ENCODE measurements at regions not wholly inside any gene's neighbourhood (a gene's known extent, or its start where the extent isn't known, plus 50 kb on each side); places are given as distances from the start of the nearest gene placed in this dataset.

- TF ChIP-seq, protein P1, sequence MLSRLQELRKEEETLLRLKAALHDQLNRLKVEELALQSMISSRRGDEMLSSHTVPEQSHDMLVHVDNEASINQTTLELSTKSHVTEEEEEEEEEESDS (CRISPR knock-in tag; IDR thresholded peaks at IDR 0.05): no peak
- TF ChIP-seq HCFC1 (IDR thresholded peaks at IDR 0.05; ENCODE audit: low read depth, low read length): no peak
Measured at GRCh38 chr2:196492946-196493345, 146.6 kb upstream of the CCDC150 start (continued).

- Histone ChIP-seq H2AFZ (ENCODE audit: low read depth, low read length) (no peak overlapping the region), H3K4me3 (no peak overlapping the region), H3K9me1 (ENCODE audit: control insufficient read depth, insufficient read depth, low read length) (no peaks in the 10 kb centered on the region), H3K36me3 (ENCODE audit: control insufficient read depth, insufficient read depth, low read length) (no peaks in the 10 kb centered on the region), H4K20me1 (replicated peaks; ENCODE audit: control insufficient read depth, insufficient read depth, low read length) (no peaks in the 10 kb centered on the region), H3K9me3 (replicated peaks; ENCODE audit: control insufficient read depth, insufficient read depth, low read depth, low read length) (no peaks in the 10 kb centered on the region; the same call in 1 of the 2 replicates), H3K4me2 (ENCODE audit: insufficient read depth, low read length) (no peak overlapping the region), H3K4me1 (replicated peaks in 1 of 2; ENCODE audit: control insufficient read depth in 2 of 2, insufficient read depth in 2 of 2, low read length in 2 of 2) (no peaks in the 10 kb centered on the region; a peak in 1 of 5 replicates), H3K27ac (ENCODE audit: extremely low read depth, low read depth, low read length) (no peak overlapping the region), H3K27me3 (ENCODE audit: control insufficient read depth in 2 of 2, insufficient read depth in 2 of 2, low read length in 2 of 2) (no peaks in the 10 kb centered on the region; a peak in 1 of 5 replicates), H3K9ac (ENCODE audit: insufficient read depth in 1 of 2, low read depth in 2 of 2, low read length in 2 of 2) (no peak overlapping the region), H3K79me2 (ENCODE audit: control insufficient read depth, insufficient read depth, low read length) (no peaks in the 10 kb centered on the region)
- ATAC-seq (no peak), DNase-seq (ENCODE audit: extremely low read depth in 1 of 4, low spot score in 3 of 4) (no peak), FAIRE-seq (no peak)
- POLR2A ChIA-PET: interaction anchor here (0.7 kb wide), 1 partner anchor 60 kb away, joined by 3 read pairs; no protein-coding TSS in a partner anchor
- in situ Hi-C loops (cut with MboI) (no loop called here), intact Hi-C loops (cut with micrococcal nuclease) (no loop called here)
- 3% methylated on average over 3 of the region's 3 CpGs for WGBS (ENCODE audit: insufficient coverage, low coverage, missing lambda C conversion rate)
- CTCF ChIA-PET (ENCODE audit: low intra/inter-chr PET ratio): no interaction called here
- no TSS peak for BruUV-seq (replicated peaks)
- TF ChIP-seq, protein P2, sequence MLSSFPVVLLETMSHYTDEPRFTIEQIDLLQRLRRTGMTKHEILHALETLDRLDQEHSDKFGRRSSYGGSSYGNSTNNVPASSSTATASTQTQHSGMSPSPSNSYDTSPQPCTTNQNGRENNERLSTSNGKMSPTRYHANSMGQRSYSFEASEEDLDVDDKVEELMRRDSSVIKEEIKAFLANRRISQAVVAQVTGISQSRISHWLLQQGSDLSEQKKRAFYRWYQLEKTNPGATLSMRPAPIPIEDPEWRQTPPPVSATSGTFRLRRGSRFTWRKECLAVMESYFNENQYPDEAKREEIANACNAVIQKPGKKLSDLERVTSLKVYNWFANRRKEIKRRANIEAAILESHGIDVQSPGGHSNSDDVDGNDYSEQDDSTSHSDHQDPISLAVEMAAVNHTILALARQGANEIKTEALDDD (IDR thresholded peaks at IDR 0.05): no peak
- TF ChIP-seq, protein P3, sequence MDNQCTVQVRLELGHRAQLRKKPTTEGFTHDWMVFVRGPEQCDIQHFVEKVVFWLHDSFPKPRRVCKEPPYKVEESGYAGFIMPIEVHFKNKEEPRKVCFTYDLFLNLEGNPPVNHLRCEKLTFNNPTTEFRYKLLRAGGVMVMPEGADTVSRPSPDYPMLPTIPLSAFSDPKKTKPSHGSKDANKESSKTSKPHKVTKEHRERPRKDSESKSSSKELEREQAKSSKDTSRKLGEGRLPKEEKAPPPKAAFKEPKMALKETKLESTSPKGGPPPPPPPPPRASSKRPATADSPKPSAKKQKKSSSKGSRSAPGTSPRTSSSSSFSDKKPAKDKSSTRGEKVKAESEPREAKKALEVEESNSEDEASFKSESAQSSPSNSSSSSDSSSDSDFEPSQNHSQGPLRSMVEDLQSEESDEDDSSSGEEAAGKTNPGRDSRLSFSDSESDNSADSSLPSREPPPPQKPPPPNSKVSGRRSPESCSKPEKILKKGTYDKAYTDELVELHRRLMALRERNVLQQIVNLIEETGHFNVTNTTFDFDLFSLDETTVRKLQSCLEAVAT (IDR thresholded peaks at IDR 0.05): no peak
- peak; percentile 85; the same call in 1 of the 2 replicates for TF ChIP-seq CBX5 (IDR thresholded peaks at IDR 0.05; ENCODE audit: borderline replicate concordance, low read depth)
- 0 out of 2 replicates have a peak, but pooled peaks have one; percentile 34 for TF ChIP-seq TRIM28 (IDR thresholded peaks at IDR 0.05)
- TF ChIP-seq CBX3 (IDR thresholded peaks at IDR 0.05; ENCODE audit: borderline replicate concordance in 1 of 2, low read length in 2 of 2): peak in 1 of 2 experiments; percentile 77; a peak in 2 of 3 replicates
Measured at GRCh38 chr2:196498962-196499361, 140.6 kb upstream of the CCDC150 start.
